ENCODE measurements at regions not wholly inside any gene's neighbourhood (a gene's known extent, or its start where the extent isn't known, plus 50 kb on each side); places are given as distances from the start of the nearest gene placed in this dataset.
"Not testable (repeated sequence)": the region's sequence is repeated elsewhere in the genome, so short reads cannot be mapped to it uniquely, and the experiment has no call there.

- no peak for DNase-seq
Observed at GRCh38 chr5:92081958-92082712, 699.0 kb upstream of the ARRDC3 start.

- no peak for DNase-seq
Observed at GRCh38 chr5:92070786-92071185, 687.7 kb upstream of the ARRDC3 start.

- DNase-seq: no peak
Observed at GRCh38 chr5:92064993-92065392, 681.9 kb upstream of the ARRDC3 start.

- no peak for DNase-seq
Observed at GRCh38 chr5:92051741-92052140, 668.6 kb upstream of the ARRDC3 start.

GRCh38 chr5:92050970-92051369, 667.9 kb upstream of the ARRDC3 start:
- DNase-seq: no peak

- DNase-seq: no peak
Observed at GRCh38 chr5:92041911-92042660, 659.0 kb upstream of the ARRDC3 start.

- DNase-seq: no peak
Observed at GRCh38 chr5:92041206-92041605, 658.1 kb upstream of the ARRDC3 start.

GRCh38 chr5:92029792-92030191, 646.7 kb upstream of the ARRDC3 start:
- DNase-seq: not testable (repeated sequence)

GRCh38 chr5:92023555-92023954, 640.4 kb upstream of the ARRDC3 start:
- no peak for DNase-seq

GRCh38 chr5:92023141-92023471, 640.0 kb upstream of the ARRDC3 start:
- no peak for DNase-seq

- DNase-seq: no peak
Observed at GRCh38 chr5:92022415-92023140, 639.5 kb upstream of the ARRDC3 start.

GRCh38 chr5:92019376-92019990, 636.4 kb upstream of the ARRDC3 start:
- DNase-seq: no peak

- no peak for DNase-seq
Observed at GRCh38 chr5:92017776-92018175, 634.7 kb upstream of the ARRDC3 start.

GRCh38 chr5:92011845-92012244, 628.7 kb upstream of the ARRDC3 start:
- not testable (repeated sequence) for DNase-seq

GRCh38 chr5:92003806-92004205, 620.7 kb upstream of the ARRDC3 start:
- DNase-seq: no peak

- DNase-seq: no peak
Observed at GRCh38 chr5:92002721-92003274, 619.7 kb upstream of the ARRDC3 start.

- DNase-seq: no peak
Observed at GRCh38 chr5:91998774-91999173, 615.7 kb upstream of the ARRDC3 start.

- no peak for DNase-seq
Observed at GRCh38 chr5:91983869-91984268, 600.8 kb upstream of the ARRDC3 start.

GRCh38 chr5:91978221-91978882, 595.2 kb upstream of the ARRDC3 start:
- no peak for DNase-seq

GRCh38 chr5:91977579-91977978, 594.5 kb upstream of the ARRDC3 start:
- DNase-seq: no peak

GRCh38 chr5:91976451-91976850, 593.3 kb upstream of the ARRDC3 start:
- DNase-seq: no peak

- DNase-seq: no peak
Observed at GRCh38 chr5:91963166-91963565, 580.0 kb upstream of the ARRDC3 start.

GRCh38 chr5:91957666-91958065, 574.5 kb upstream of the ARRDC3 start:
- no peak for DNase-seq
